Gastroesophageal sphincter (tissue), 3 donors: ENCODE measurements at regions not wholly inside any gene's neighbourhood (a gene's known extent, or its start where the extent isn't known, plus 50 kb on each side); places are given as distances from the start of the nearest gene placed in this dataset.

ENCODE experiments used
- EP300 ChIP-seq: sonication (generic); formaldehyde crosslinking; IDR thresholded peaks from one replicate; pipeline ENCODE4 v1.6.1; 2017; ENCODE audit warnings: antibody characterized with exemption, mild to moderate bottlenecking
- POLR2A ChIP-seq, 2 donors: fragments of 450-650 bp; IDR thresholded peaks; one replicate each; pipeline ENCODE4 v1.6.1; 2017; ENCODE audit warnings: antibody characterized with exemption in 2 of 2, mild to moderate bottlenecking in 2 of 2, moderate library complexity in 1 of 2
- POLR2AphosphoS5 ChIP-seq: sonication (generic); formaldehyde crosslinking; IDR thresholded peaks from one replicate; pipeline ENCODE4 v1.6.1; 2017; ENCODE audit warnings: antibody characterized with exemption
- TF ChIP-seq, protein P1 (sequence below), 4 experiments: fragments of 200-600 bp in 2 of 4; fragments of 450-650 bp in 2 of 4; sonication (generic) in 1 of 4; IDR thresholded peaks; one replicate each; pipeline ENCODE4 v1.5.1; 2017 to 2019; ENCODE audit warnings: antibody characterized with exemption in 4 of 4, mild to moderate bottlenecking in 2 of 4, moderate library complexity in 2 of 4

DNA sequence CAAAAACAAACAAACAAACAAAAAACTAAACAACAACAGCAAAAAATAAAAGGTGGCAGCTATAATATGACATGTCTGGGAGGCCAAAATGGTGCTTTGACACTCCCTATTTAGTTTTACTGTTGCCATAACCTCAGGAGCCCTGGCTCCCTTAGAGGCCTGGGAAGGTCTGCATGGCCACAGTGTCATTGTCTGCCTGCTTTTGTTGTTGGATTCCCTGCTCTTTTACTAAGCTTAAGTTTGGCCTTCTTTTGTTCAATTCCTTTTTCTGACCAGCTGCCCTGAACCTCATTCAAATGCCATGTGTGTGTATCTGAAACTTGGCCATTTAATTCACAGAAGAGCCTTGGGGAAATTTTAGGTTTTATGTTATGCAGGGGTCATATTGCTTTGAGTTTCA lies 458.2 kb downstream of the TMEM232 start:
- TF ChIP-seq POLR2A (IDR thresholded peaks at IDR 0.05) (no peak), EP300 (no peak), POLR2AphosphoS5 (no peak)
- TF ChIP-seq, protein P1, sequence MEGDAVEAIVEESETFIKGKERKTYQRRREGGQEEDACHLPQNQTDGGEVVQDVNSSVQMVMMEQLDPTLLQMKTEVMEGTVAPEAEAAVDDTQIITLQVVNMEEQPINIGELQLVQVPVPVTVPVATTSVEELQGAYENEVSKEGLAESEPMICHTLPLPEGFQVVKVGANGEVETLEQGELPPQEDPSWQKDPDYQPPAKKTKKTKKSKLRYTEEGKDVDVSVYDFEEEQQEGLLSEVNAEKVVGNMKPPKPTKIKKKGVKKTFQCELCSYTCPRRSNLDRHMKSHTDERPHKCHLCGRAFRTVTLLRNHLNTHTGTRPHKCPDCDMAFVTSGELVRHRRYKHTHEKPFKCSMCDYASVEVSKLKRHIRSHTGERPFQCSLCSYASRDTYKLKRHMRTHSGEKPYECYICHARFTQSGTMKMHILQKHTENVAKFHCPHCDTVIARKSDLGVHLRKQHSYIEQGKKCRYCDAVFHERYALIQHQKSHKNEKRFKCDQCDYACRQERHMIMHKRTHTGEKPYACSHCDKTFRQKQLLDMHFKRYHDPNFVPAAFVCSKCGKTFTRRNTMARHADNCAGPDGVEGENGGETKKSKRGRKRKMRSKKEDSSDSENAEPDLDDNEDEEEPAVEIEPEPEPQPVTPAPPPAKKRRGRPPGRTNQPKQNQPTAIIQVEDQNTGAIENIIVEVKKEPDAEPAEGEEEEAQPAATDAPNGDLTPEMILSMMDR (IDR thresholded peaks at IDR 0.05): no peak
